ENCODE measurements at regions not wholly inside any gene's neighbourhood (a gene's known extent, or its start where the extent isn't known, plus 50 kb on each side); places are given as distances from the start of the nearest gene placed in this dataset.
"Not testable (repeated sequence)": the region's sequence is repeated elsewhere in the genome, so short reads cannot be mapped to it uniquely, and the experiment has no call there.

DNA sequence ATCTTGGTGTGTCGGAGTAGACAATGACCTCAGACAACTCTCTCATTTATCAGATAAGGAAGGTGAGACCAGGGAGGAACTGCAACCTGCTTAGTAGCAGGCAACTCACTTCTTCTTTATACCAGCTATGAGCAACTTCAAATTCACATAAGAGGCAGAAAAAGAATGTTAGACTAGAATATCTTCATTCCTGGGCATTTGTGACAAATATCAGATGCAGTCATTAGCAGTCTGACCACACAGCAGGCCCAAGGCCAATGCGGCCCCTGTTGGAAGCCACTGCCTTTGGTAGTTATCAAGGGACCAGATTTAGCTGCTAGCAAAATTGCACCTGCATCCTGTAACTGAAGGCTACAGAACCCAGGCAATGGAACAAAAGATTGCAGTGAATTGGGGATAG is 219.2 kb upstream of the RASGEF1B start:
- Histone ChIP-seq H3K4me3 (no peak overlapping the region), H3K27ac (no peak overlapping the region), H3K4me1 (replicated peaks) (no peaks in the 10 kb centered on the region), H3K9me3 (replicated peaks) (no peaks in the 10 kb centered on the region), H3K36me3 (no peaks in the 10 kb centered on the region), H3K27me3 (replicated peaks) (no peaks in the 10 kb centered on the region)
- no peak for DNase-seq (ENCODE audit: low read depth in 1 of 2, low spot score in 2 of 2)

DNA sequence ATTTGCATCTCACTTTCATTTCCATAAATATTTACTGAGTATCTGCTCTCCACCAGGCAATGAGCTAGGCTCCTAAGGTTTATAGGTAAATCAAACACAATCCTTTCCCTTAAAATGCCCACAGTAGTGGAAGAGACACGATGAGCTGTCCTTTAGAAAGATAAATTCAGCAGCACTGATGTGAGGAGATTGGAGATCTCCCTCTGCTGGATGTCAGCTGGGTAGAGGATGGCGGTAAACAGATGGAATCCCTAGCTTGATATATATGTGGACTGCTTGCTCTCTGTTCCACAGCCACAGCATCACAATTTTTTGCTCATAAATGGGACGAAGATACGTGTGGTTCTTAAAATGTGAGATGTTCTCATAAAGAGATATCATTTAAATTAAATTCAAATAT is 216.4 kb upstream of the RASGEF1B start:
- H3K4me1 ChIP-seq (replicated peaks): no peaks in the 10 kb centered on the region
- no peaks in the 10 kb centered on the region for H3K36me3 ChIP-seq
- DNase-seq (ENCODE audit: low read depth in 1 of 2, low spot score in 2 of 2): no peak
- H3K27me3 ChIP-seq (replicated peaks): no peaks in the 10 kb centered on the region
- no peaks in the 10 kb centered on the region for H3K9me3 ChIP-seq (replicated peaks)
- H3K4me3 ChIP-seq: no peak overlapping the region
- H3K27ac ChIP-seq: no peak overlapping the region

DNA sequence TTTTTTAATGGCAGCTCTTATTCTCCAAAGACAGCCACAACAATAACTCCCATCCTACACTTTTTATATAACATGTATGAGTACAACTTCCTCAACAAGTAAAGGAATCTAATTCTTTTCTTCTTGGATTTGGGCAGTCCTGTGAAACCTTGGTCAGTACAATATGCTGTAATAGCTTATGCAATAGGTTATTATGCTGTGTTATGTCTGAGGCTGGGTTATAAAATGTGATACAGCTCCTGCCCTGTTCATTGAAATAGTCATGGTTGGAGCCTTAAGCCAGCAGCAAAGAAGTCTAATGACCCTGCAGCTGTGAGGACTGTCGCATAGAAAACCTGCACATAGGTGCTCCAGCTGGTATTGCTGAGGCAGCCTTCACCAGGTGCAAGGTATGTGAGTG is 215.8 kb upstream of the RASGEF1B start:
- Histone ChIP-seq H3K9me3 (replicated peaks) (no peaks in the 10 kb centered on the region), H3K4me3 (no peak overlapping the region), H3K27me3 (replicated peaks) (no peaks in the 10 kb centered on the region), H3K4me1 (replicated peaks) (no peaks in the 10 kb centered on the region), H3K36me3 (no peaks in the 10 kb centered on the region), H3K27ac (no peak overlapping the region)
- DNase-seq (ENCODE audit: low read depth in 1 of 2, low spot score in 2 of 2): no peak

DNA sequence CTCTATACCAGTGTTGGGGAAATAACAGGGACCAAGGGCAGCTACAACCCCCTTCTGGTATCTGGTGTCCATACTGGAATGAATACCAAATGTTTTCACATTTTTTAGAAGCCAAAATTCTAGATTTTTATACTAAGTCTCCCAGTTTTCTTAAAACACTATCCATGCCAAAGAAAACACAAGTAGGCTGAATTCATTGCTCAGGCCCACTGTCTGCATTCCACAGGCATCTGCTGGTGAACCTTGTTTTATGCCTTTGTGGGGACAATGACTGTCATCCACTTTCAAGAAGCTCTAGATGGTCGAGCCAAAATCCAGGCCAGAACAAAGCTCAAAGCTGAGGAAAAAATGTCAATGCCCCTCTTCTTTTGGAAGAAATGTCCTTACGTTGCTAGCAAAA is 213.4 kb upstream of the RASGEF1B start:
- H3K4me3 ChIP-seq: no peak overlapping the region
- no peak for DNase-seq (ENCODE audit: low read depth in 1 of 2, low spot score in 2 of 2)

DNA sequence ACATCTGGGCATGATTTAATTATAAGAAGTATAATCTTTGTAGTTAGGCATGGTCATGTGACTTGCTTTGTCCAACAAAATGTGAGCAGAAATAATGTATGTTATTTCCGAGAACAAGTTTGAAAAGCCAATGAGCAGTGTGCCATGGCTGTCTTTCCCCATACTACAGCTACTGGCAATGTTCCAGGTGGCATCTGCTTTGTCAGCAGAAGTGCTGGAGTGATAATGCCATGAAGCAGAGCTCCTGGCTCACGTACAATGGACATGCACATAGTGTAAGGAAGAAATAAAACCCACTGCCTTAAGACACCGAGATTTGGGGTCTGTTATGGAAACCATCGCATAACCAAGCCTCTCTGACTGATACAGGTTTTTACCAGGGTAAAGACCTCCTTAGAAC is 212.6 kb upstream of the RASGEF1B start:
- Histone ChIP-seq H3K9me3 (replicated peaks) (no peaks in the 10 kb centered on the region), H3K4me3 (no peak overlapping the region), H3K4me1 (replicated peaks) (no peaks in the 10 kb centered on the region), H3K27ac (no peak overlapping the region), H3K27me3 (replicated peaks) (no peaks in the 10 kb centered on the region), H3K36me3 (no peaks in the 10 kb centered on the region)
- no peak for DNase-seq (ENCODE audit: low read depth in 1 of 2, low spot score in 2 of 2)

More for the DNA sequence above, 213.4 kb upstream of the RASGEF1B start:
- no peaks in the 10 kb centered on the region for H3K9me3 ChIP-seq (replicated peaks)
- no peaks in the 10 kb centered on the region for H3K4me1 ChIP-seq (replicated peaks)
- no peak overlapping the region for H3K27ac ChIP-seq
- no peaks in the 10 kb centered on the region for H3K27me3 ChIP-seq (replicated peaks)
- no peaks in the 10 kb centered on the region for H3K36me3 ChIP-seq

DNA sequence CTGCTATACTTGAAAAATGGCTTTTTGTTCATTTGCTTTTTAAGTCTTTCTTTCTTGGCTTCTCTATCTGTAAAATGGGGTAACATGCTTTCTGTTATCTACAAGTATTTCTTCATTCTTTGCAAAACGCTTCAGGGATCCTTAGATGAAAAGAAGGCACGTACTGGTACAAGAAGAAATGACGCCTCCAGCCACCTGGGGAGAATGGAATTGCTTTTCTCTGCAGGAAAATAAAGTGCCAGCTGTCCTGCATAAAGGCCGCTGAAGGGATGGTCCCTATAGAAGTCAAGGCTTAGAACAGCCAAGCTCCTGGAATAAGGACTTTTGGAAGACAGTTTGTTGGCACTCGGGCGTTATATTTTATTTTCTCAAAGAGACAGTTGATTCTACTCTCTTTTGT is 210.8 kb upstream of the RASGEF1B start:
- Histone ChIP-seq H3K27me3 (replicated peaks) (no peaks in the 10 kb centered on the region), H3K27ac (no peak overlapping the region), H3K36me3 (no peaks in the 10 kb centered on the region), H3K9me3 (replicated peaks) (no peaks in the 10 kb centered on the region), H3K4me3 (no peak overlapping the region), H3K4me1 (replicated peaks) (no peaks in the 10 kb centered on the region)
- no peak for DNase-seq (ENCODE audit: low read depth in 1 of 2, low spot score in 2 of 2)

DNA sequence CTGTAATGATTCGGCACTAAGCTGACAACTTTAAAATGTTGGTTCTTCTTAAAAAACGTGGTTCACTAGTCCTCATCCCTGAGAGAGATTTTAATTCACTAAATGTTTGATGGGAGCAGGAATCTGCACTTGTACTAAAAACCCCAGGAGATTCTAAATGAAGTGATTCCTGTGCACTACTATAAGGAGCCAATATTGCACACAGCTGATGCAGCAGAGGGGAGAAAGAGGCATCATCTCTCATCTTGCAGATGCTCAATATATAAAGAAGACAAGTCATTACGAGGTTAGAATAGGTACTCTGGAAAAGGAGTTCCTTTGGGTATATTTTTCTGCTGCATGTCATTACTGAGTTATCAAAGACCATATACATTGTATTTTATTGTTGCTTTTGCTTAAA is 207.6 kb upstream of the RASGEF1B start:
- Histone ChIP-seq H3K36me3 (no peaks in the 10 kb centered on the region), H3K4me1 (replicated peaks) (no peaks in the 10 kb centered on the region), H3K9me3 (replicated peaks) (no peaks in the 10 kb centered on the region), H3K27me3 (replicated peaks) (no peaks in the 10 kb centered on the region), H3K4me3 (no peak overlapping the region), H3K27ac (no peak overlapping the region)
- no peak for DNase-seq (ENCODE audit: low read depth in 1 of 2, low spot score in 2 of 2)

DNA sequence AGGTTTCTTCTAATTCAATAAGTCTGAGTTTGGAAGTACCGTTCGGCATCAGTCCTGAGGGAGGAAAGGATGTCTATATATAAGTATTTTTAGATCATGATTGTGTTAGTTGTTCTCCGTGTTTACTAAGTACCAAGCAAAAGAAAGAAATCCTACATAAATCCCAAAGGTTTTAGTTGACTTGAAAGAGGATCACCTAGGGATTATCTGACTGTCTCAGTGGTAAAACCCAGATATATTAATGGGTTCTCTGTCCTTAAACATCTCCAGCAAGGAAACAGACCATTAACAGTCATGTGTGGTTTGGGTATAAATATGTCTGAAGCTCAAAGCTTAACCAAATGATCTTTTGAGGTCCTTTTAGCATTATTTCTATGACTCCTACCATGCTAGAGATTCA is 207.1 kb upstream of the RASGEF1B start:
- H3K27ac ChIP-seq: no peak overlapping the region
- 0 out of 2 replicates have a peak, but pooled peaks cover 2% of the 10 kb centered on the region for H3K27me3 ChIP-seq (replicated peaks)
- H3K4me1 ChIP-seq (replicated peaks): no peaks in the 10 kb centered on the region
- H3K4me3 ChIP-seq: no peak overlapping the region
- DNase-seq (ENCODE audit: low read depth in 1 of 2, low spot score in 2 of 2): no peak
- no peaks in the 10 kb centered on the region for H3K36me3 ChIP-seq
- no peaks in the 10 kb centered on the region for H3K9me3 ChIP-seq (replicated peaks)

DNA sequence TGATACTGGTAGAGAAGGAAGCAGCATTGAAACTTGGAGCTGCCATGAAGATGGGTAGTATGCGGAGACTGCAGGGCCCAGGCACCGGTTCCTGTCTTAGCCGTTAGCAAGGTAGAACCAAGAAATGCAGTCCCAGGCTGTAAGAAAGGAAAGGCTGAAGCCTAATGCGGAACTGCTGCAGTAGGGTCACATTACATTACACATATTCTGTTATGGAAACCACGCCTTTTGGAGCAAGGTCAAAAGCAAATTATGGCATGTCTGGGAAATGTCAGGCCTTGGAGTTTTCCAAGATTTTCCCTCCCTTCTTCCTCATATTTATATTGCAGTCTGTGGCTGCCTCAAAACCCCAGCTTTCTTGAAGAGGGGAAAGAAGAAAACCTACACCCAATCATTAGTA is 204.8 kb upstream of the RASGEF1B start:
- Histone ChIP-seq H3K36me3 (no peaks in the 10 kb centered on the region), H3K4me3 (no peak overlapping the region), H3K9me3 (replicated peaks) (no peaks in the 10 kb centered on the region), H3K4me1 (replicated peaks) (no peaks in the 10 kb centered on the region), H3K27me3 (replicated peaks) (0 out of 2 replicates have a peak, but pooled peaks cover 2% of the 10 kb centered on the region), H3K27ac (no peak overlapping the region)
- DNase-seq (ENCODE audit: low read depth in 1 of 2, low spot score in 2 of 2): no peak

DNA sequence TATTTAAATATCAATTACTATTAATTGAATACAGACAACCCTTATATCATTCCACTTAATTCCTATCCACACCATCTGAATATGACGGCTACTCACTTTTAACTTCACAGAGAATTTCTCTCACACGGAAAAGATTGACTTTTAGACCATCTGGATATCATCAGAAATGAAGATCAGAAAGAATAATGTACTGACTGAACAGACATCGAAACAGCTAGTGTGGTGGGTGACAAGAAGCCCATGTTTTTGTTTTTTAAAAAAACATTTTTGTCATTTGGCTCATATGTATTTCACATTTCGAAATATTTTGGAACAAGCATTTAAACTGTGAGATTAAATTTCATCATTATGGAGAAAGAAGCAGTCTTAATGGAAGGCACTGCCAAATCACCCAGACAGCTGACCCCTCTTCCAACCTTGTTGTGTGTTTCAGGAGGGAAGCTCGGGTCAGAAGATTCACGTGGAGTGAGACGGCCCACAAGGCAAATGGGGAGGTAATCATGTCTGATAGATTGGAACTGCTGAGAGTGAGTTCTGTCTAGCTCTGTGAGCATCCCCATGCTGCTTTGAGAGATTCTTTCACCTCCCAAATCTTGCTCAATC is 204.2 kb upstream of the RASGEF1B start:
- Histone ChIP-seq H3K27me3 (replicated peaks) (0 out of 2 replicates have a peak, but pooled peaks cover 2% of the 10 kb centered on the region), H3K4me3 (no peak overlapping the region), H3K36me3 (no peaks in the 10 kb centered on the region), H3K4me1 (replicated peaks) (no peaks in the 10 kb centered on the region), H3K27ac (no peak overlapping the region), H3K9me3 (replicated peaks) (no peaks in the 10 kb centered on the region)
- DNase-seq (ENCODE audit: low read depth in 1 of 2, low spot score in 2 of 2): no peak

DNA sequence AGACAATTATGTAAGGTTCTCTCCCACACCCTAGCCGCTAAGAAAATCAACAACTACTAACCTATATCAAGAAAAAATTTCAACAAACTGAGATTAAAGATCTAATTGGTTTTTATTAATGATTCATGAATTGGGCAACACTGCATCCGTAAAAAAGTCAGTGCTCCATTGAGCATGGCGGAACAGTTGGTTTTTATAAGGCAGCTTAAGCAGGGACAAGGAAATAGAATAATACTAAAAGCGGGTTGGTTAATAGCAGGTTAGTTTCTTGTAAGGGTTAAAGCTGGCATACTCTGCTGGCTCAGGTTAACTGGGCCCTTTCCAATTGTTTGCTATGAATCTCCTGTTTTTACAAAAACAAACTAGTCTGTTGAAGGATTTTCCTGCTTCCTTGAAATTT is 202.3 kb upstream of the RASGEF1B start:
- Histone ChIP-seq H3K27ac (no peak overlapping the region), H3K4me1 (replicated peaks) (no peaks in the 10 kb centered on the region), H3K4me3 (no peak overlapping the region), H3K9me3 (replicated peaks) (no peaks in the 10 kb centered on the region), H3K27me3 (replicated peaks) (0 out of 2 replicates have a peak, but pooled peaks cover 2% of the 10 kb centered on the region), H3K36me3 (no peaks in the 10 kb centered on the region)
- no peak for DNase-seq (ENCODE audit: low read depth in 1 of 2, low spot score in 2 of 2)

DNA sequence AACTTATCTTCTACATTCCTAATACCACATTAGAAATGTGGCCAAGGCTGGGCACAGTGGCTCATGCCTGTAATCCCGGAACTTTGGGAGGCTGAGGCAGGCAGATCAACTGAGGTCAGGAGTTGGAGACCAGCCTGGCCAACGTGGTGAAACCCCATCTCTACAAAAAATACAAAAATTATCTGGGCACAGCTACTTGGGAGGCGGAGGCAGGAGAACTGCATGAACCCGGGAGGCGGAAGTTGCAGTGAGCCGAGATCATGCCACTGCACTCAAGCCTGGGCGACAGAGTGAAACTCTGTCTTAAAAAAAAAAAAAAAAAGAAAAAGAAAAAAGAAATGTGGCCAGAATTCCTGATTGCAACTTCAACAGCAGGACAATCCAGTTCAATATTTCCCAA is 196.6 kb upstream of the RASGEF1B start:
- not testable (repeated sequence) for H3K27me3 ChIP-seq (replicated peaks); H3K9me3 ChIP-seq (replicated peaks); H3K27ac ChIP-seq; H3K4me1 ChIP-seq (replicated peaks); H3K4me3 ChIP-seq; H3K36me3 ChIP-seq; DNase-seq (ENCODE audit: low read depth in 1 of 2, low spot score in 2 of 2)

DNA sequence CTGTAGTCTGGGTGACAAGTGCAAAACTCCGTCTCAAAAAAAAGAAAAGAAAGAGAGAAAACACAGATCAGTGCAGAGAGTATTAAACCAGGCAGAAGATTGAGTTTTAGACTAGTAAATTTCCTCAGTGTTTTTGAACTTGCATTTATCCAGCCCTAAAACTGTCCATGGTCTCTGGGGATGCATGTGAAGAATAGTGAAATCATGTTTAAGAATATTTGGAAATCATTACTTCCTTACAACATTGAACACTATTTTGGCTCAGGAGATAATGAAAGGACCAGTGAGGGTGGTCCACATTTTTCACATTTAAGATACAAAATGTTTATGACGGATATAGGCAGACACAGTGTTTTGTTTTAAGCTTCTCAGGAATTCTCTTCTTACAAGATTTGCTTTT is 195.8 kb upstream of the RASGEF1B start:
- Histone ChIP-seq H3K4me3 (no peak overlapping the region), H3K27ac (no peak overlapping the region), H3K36me3 (no peaks in the 10 kb centered on the region), H3K9me3 (replicated peaks) (no peaks in the 10 kb centered on the region), H3K27me3 (replicated peaks) (no peaks in the 10 kb centered on the region), H3K4me1 (replicated peaks) (no peaks in the 10 kb centered on the region)
- DNase-seq (ENCODE audit: low read depth in 1 of 2, low spot score in 2 of 2): no peak

DNA sequence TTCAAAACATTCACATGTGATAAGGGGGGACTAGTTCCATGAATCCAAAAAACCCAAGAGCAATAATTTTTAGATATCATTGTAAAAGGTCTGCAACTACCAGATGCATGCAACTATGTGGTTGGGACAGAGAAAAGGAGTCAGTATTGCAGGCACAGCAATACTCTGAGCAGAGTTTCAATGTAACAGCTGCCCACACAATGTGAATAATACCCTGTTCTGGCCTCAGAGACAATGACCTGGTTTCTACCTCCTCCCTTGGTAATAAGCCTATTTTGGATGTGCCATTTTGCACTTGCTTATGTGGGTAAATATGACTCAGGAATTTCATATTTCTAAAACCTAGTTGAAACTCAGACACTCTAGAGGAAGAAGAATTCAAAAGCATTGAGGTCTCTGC is 194.8 kb upstream of the RASGEF1B start:
- Histone ChIP-seq H3K27me3 (replicated peaks) (no peaks in the 10 kb centered on the region), H3K4me3 (no peak overlapping the region), H3K27ac (no peak overlapping the region), H3K36me3 (no peaks in the 10 kb centered on the region), H3K4me1 (replicated peaks) (no peaks in the 10 kb centered on the region), H3K9me3 (replicated peaks) (no peaks in the 10 kb centered on the region)
- DNase-seq (ENCODE audit: low read depth in 1 of 2, low spot score in 2 of 2): no peak

DNA sequence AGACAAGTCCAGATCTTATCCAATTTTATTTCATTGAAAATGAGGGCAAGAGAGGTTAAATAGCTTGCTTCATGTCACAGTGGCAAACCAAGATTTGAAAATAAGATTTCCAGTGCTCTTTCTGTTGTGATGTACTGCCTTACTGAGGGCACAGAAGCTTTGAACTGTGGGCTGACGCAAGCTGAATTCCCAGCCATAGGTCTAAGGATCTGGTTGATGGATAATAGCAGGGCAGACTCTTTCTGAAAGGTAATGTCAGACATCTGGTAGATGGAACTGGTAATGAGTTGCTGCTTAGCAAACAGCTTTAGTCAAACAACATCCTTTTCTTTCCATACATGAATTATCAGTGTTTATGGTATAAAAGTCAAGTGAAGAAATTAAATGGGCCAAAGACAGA is 193.9 kb upstream of the RASGEF1B start:
- no peaks in the 10 kb centered on the region for H3K9me3 ChIP-seq (replicated peaks)
- no peak for DNase-seq (ENCODE audit: low read depth in 1 of 2, low spot score in 2 of 2)
- no peaks in the 10 kb centered on the region for H3K4me1 ChIP-seq (replicated peaks)
- no peak overlapping the region for H3K27ac ChIP-seq
- no peak overlapping the region for H3K4me3 ChIP-seq
- no peaks in the 10 kb centered on the region for H3K36me3 ChIP-seq
- H3K27me3 ChIP-seq (replicated peaks): no peaks in the 10 kb centered on the region
